H1 (cell line): ENCODE measurements at regions not wholly inside any gene's neighbourhood (a gene's known extent, or its start where the extent isn't known, plus 50 kb on each side); places are given as distances from the start of the nearest gene placed in this dataset.

ENCODE experiments used
- CBX5 ChIP-seq: fragments of 300-800, 300-1000 bp; sonication (generic); IDR thresholded peaks from 2 replicates; pipeline ENCODE4 v1.7.1; 2016; ENCODE audit warnings: antibody characterized with exemption, low read length, low read depth
- EP300 ChIP-seq, 2 experiments: IDR thresholded peaks; 1 replicate in 1 of 2; 2 replicates in 1 of 2; pipeline ENCODE4 v1.6.1; 2011 to 2012; ENCODE audit warnings: low read depth in 2 of 2, low read length in 2 of 2, mild to moderate bottlenecking in 2 of 2, borderline replicate concordance in 1 of 2, inconsistent platforms in 1 of 2, moderate library complexity in 1 of 2
- EZH2 ChIP-seq: fragments of 200-600 bp; sonication (generic); IDR thresholded peaks from 2 replicates; pipeline ENCODE4 v1.7.1; 2012; ENCODE audit warnings: low read depth, mild to moderate bottlenecking, moderate library complexity, low read length, inconsistent platforms; ENCODE audit not compliant: severe bottlenecking
- MAFK ChIP-seq: IDR thresholded peaks from 2 replicates; pipeline ENCODE4 v1.6.1; 2012; ENCODE audit warnings: low read depth, mild to moderate bottlenecking, improper control_type of control experiment, low read length
- NANOG ChIP-seq: IDR thresholded peaks from 2 replicates; pipeline ENCODE4 v1.6.1; 2011; ENCODE audit warnings: low read length, low read depth, mild to moderate bottlenecking, inconsistent platforms; ENCODE audit not compliant: insufficient read depth, poor library complexity, severe bottlenecking
- TAF7 ChIP-seq: optimal IDR thresholded peaks from 2 replicates; pipeline ENCODE3; 2011; ENCODE audit warnings: low read depth, mild to moderate bottlenecking, inconsistent platforms, low read length, moderate library complexity, borderline replicate concordance
- TF ChIP-seq, protein P1 (sequence below): fragments of 300-600 bp; sonication (generic); IDR thresholded peaks from 2 replicates; pipeline ENCODE4 v1.7.1; 2012; ENCODE audit warnings: low read length, moderate library complexity, mild to moderate bottlenecking, inconsistent platforms; ENCODE audit not compliant: insufficient replicate concordance

DNA sequence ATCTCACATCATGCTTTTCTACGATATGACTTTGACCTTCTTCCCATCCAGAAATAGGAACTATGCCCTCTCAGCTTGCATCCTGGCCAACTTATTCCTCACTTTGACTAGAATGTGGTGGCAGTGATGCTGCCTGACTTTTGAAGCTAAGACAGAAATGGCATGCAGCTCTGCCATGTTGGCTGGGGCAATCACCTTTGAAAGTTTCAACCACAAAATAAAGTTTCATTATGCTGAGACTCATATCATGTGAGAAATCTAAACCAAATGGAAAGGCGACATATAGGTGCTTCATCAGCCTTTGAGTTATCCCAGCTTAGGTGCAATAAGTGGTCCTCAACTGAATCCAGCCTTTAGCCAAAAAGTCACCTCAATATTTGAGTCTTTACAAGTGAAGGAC, 370.0 kb upstream of the CHRM3 start (continued):
- TF ChIP-seq, protein P1, sequence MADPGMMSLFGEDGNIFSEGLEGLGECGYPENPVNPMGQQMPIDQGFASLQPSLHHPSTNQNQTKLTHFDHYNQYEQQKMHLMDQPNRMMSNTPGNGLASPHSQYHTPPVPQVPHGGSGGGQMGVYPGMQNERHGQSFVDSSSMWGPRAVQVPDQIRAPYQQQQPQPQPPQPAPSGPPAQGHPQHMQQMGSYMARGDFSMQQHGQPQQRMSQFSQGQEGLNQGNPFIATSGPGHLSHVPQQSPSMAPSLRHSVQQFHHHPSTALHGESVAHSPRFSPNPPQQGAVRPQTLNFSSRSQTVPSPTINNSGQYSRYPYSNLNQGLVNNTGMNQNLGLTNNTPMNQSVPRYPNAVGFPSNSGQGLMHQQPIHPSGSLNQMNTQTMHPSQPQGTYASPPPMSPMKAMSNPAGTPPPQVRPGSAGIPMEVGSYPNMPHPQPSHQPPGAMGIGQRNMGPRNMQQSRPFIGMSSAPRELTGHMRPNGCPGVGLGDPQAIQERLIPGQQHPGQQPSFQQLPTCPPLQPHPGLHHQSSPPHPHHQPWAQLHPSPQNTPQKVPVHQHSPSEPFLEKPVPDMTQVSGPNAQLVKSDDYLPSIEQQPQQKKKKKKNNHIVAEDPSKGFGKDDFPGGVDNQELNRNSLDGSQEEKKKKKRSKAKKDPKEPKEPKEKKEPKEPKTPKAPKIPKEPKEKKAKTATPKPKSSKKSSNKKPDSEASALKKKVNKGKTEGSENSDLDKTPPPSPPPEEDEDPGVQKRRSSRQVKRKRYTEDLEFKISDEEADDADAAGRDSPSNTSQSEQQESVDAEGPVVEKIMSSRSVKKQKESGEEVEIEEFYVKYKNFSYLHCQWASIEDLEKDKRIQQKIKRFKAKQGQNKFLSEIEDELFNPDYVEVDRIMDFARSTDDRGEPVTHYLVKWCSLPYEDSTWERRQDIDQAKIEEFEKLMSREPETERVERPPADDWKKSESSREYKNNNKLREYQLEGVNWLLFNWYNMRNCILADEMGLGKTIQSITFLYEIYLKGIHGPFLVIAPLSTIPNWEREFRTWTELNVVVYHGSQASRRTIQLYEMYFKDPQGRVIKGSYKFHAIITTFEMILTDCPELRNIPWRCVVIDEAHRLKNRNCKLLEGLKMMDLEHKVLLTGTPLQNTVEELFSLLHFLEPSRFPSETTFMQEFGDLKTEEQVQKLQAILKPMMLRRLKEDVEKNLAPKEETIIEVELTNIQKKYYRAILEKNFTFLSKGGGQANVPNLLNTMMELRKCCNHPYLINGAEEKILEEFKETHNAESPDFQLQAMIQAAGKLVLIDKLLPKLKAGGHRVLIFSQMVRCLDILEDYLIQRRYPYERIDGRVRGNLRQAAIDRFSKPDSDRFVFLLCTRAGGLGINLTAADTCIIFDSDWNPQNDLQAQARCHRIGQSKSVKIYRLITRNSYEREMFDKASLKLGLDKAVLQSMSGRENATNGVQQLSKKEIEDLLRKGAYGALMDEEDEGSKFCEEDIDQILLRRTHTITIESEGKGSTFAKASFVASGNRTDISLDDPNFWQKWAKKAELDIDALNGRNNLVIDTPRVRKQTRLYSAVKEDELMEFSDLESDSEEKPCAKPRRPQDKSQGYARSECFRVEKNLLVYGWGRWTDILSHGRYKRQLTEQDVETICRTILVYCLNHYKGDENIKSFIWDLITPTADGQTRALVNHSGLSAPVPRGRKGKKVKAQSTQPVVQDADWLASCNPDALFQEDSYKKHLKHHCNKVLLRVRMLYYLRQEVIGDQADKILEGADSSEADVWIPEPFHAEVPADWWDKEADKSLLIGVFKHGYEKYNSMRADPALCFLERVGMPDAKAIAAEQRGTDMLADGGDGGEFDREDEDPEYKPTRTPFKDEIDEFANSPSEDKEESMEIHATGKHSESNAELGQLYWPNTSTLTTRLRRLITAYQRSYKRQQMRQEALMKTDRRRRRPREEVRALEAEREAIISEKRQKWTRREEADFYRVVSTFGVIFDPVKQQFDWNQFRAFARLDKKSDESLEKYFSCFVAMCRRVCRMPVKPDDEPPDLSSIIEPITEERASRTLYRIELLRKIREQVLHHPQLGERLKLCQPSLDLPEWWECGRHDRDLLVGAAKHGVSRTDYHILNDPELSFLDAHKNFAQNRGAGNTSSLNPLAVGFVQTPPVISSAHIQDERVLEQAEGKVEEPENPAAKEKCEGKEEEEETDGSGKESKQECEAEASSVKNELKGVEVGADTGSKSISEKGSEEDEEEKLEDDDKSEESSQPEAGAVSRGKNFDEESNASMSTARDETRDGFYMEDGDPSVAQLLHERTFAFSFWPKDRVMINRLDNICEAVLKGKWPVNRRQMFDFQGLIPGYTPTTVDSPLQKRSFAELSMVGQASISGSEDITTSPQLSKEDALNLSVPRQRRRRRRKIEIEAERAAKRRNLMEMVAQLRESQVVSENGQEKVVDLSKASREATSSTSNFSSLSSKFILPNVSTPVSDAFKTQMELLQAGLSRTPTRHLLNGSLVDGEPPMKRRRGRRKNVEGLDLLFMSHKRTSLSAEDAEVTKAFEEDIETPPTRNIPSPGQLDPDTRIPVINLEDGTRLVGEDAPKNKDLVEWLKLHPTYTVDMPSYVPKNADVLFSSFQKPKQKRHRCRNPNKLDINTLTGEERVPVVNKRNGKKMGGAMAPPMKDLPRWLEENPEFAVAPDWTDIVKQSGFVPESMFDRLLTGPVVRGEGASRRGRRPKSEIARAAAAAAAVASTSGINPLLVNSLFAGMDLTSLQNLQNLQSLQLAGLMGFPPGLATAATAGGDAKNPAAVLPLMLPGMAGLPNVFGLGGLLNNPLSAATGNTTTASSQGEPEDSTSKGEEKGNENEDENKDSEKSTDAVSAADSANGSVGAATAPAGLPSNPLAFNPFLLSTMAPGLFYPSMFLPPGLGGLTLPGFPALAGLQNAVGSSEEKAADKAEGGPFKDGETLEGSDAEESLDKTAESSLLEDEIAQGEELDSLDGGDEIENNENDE, result no peak
- no peak for TF ChIP-seq NANOG
- TF ChIP-seq MAFK, result no peak
- no peak for TF ChIP-seq CBX5
- TF ChIP-seq TAF7, result no peak
- no peak for TF ChIP-seq EP300 (IDR thresholded peaks at IDR 0.05; ENCODE audit: borderline replicate concordance in 1 of 2, low read depth in 2 of 2, low read length in 2 of 2)
- no peak for TF ChIP-seq EZH2
